Inflammatory macrophage treated with lipopolysaccharide for 4 hours (primary cell): ENCODE measurements at regions not wholly inside any gene's neighbourhood (a gene's known extent, or its start where the extent isn't known, plus 50 kb on each side); places are given as distances from the start of the nearest gene placed in this dataset.

Experiments
- DNase-seq: peaks from one replicate; pipeline ENCODE4 v3.0.0-alpha.2; 2020

GRCh38 chr17:68737761-68738443, 136.7 kb upstream of the FAM20A start:
- DNase-seq = no peak

- no peak for DNase-seq
Observed at GRCh38 chr17:68734931-68735330, 133.8 kb upstream of the FAM20A start.

GRCh38 chr17:68734187-68734900, 133.2 kb upstream of the FAM20A start:
- no peak for DNase-seq

- DNase-seq = peak; percentile 49
Observed at GRCh38 chr17:68733241-68734176, 132.3 kb upstream of the FAM20A start.

- peak; percentile 9 for DNase-seq
Observed at GRCh38 chr17:68732301-68732749, 131.2 kb upstream of the FAM20A start.

- DNase-seq = peak; percentile 15
Observed at GRCh38 chr17:68731465-68731864, 130.3 kb upstream of the FAM20A start.

GRCh38 chr17:68719431-68719830, 118.3 kb upstream of the FAM20A start:
- DNase-seq = no peak

GRCh38 chr17:68718926-68719325, 117.8 kb upstream of the FAM20A start:
- no peak for DNase-seq

GRCh38 chr17:68718465-68718864, 117.3 kb upstream of the FAM20A start:
- DNase-seq = no peak

- DNase-seq = no peak
Observed at GRCh38 chr17:68714676-68715075, 113.5 kb upstream of the FAM20A start.

GRCh38 chr17:68711858-68712257, 110.7 kb upstream of the FAM20A start:
- no peak for DNase-seq

- no peak for DNase-seq
Observed at GRCh38 chr17:68710976-68711375, 109.8 kb upstream of the FAM20A start.

GRCh38 chr17:68710035-68710780, 109.0 kb upstream of the FAM20A start:
- no peak for DNase-seq

- DNase-seq = no peak
Observed at GRCh38 chr17:68709461-68709860, 108.3 kb upstream of the FAM20A start.

- peak; percentile 54 for DNase-seq
Observed at GRCh38 chr17:68707031-68707430, 105.9 kb upstream of the FAM20A start.

- peak; percentile 93 for DNase-seq
Observed at GRCh38 chr17:68706356-68706920, 105.3 kb upstream of the FAM20A start.

GRCh38 chr17:68705714-68706076, 104.5 kb upstream of the FAM20A start:
- DNase-seq = no peak

- peak; percentile 57 for DNase-seq
Observed at GRCh38 chr17:68704871-68705713, 103.9 kb upstream of the FAM20A start.

- DNase-seq = no peak
Observed at GRCh38 chr17:68701046-68701445, 99.9 kb upstream of the FAM20A start.

GRCh38 chr17:68700421-68700820, 99.3 kb upstream of the FAM20A start:
- no peak for DNase-seq

- DNase-seq = no peak
Observed at GRCh38 chr17:68699936-68700335, 98.8 kb upstream of the FAM20A start.
